Mesenchymal stem cell (in vitro differentiated cells and primary cell): ENCODE measurements at regions not wholly inside any gene's neighbourhood (a gene's known extent, or its start where the extent isn't known, plus 50 kb on each side); places are given as distances from the start of the nearest gene placed in this dataset.

Source experiments
- DNase-seq: peaks from one replicate; pipeline ENCODE4 v3.0.0-alpha.2; 2013
- H2AFZ ChIP-seq: one replicate; pipeline ENCODE4 v1.6.1; 2013; ENCODE audit warnings: low read depth, mild to moderate bottlenecking, control low read depth, inconsistent platforms, low read length, moderate library complexity
- H2AK5ac ChIP-seq: 2 replicates; pipeline ENCODE4 v1.6.1; 2013; ENCODE audit warnings: low read length, moderate library complexity, mild to moderate bottlenecking, inconsistent platforms; ENCODE audit not compliant: severe bottlenecking
- H2BK120ac ChIP-seq: one replicate; pipeline ENCODE4 v1.6.1; 2013; ENCODE audit warnings: low read depth, mild to moderate bottlenecking, inconsistent platforms, low read length, moderate library complexity
- H2BK12ac ChIP-seq, 2 experiments: one replicate each; pipeline ENCODE4 v1.6.1; 2013; ENCODE audit warnings: inconsistent platforms in 2 of 2, low read length in 2 of 2, mild to moderate bottlenecking in 2 of 2, moderate library complexity in 2 of 2, control low read depth in 1 of 2
- H2BK15ac ChIP-seq: one replicate; pipeline ENCODE4 v1.6.1; 2013; ENCODE audit warnings: mild to moderate bottlenecking, low read depth, inconsistent platforms; ENCODE audit not compliant: poor library complexity, severe bottlenecking
- H2BK5ac ChIP-seq: 2 replicates; pipeline ENCODE4 v1.6.1; 2013; ENCODE audit warnings: low read depth, mild to moderate bottlenecking, low read length, control low read depth, inconsistent platforms; ENCODE audit not compliant: poor library complexity, severe bottlenecking
- H3K14ac ChIP-seq, 2 experiments: one replicate each; pipeline ENCODE4 v1.6.1; 2013; ENCODE audit warnings: inconsistent platforms in 2 of 2, low read length in 2 of 2, control low read depth in 1 of 2, mild to moderate bottlenecking in 1 of 2, moderate library complexity in 1 of 2
- H3K18ac ChIP-seq, 2 experiments: one replicate each; pipeline ENCODE4 v1.6.1; 2013; ENCODE audit warnings: inconsistent platforms in 2 of 2, low read length in 2 of 2, control low read depth in 1 of 2, low read depth in 1 of 2, mild to moderate bottlenecking in 1 of 2
- H3K23ac ChIP-seq, 2 experiments: one replicate each; pipeline ENCODE4 v1.6.1; 2013; ENCODE audit warnings: inconsistent platforms in 2 of 2, low read length in 2 of 2, mild to moderate bottlenecking in 2 of 2, moderate library complexity in 2 of 2, control low read depth in 1 of 2
- H3K27ac ChIP-seq: 2 replicates; pipeline ENCODE4 v1.5.1; 2013; ENCODE audit warnings: mild to moderate bottlenecking, moderate library complexity, low read length, control low read depth, inconsistent platforms; ENCODE audit not compliant: poor library complexity, severe bottlenecking
- H3K27me3 ChIP-seq, 2 experiments: 2 replicates each; pipeline versions ENCODE4 v1.6.1 to v1.7.0; 2013; ENCODE audit warnings: low read length in 2 of 2, mild to moderate bottlenecking in 2 of 2, moderate library complexity in 2 of 2, control low read depth in 1 of 2, inconsistent platforms in 1 of 2; ENCODE audit not compliant: control insufficient read depth in 1 of 2, insufficient read depth in 1 of 2
- H3K36me3 ChIP-seq, 2 experiments: 2 replicates each; pipeline versions ENCODE4 v1.6.1 to v1.7.0; 2013; ENCODE audit warnings: low read length in 2 of 2, control low read depth in 1 of 2, inconsistent platforms in 1 of 2, low read depth in 1 of 2, mild to moderate bottlenecking in 1 of 2; ENCODE audit not compliant: insufficient read depth in 2 of 2, control insufficient read depth in 1 of 2
- H3K4ac ChIP-seq, 2 experiments: one replicate each; pipeline ENCODE4 v1.6.1; 2013; ENCODE audit warnings: inconsistent platforms in 2 of 2, low read length in 2 of 2, mild to moderate bottlenecking in 2 of 2, moderate library complexity in 2 of 2, control low read depth in 1 of 2, low read depth in 1 of 2
- H3K4me1 ChIP-seq: 2 replicates; pipeline ENCODE4 v1.6.1; 2013; ENCODE audit warnings: low read depth, low read length, control low read depth; ENCODE audit not compliant: control insufficient read depth, insufficient read depth
- H3K4me2 ChIP-seq: 2 replicates; pipeline ENCODE4 v1.6.1; 2013; ENCODE audit warnings: low read length, mild to moderate bottlenecking, inconsistent platforms; ENCODE audit not compliant: poor library complexity, severe bottlenecking
- H3K4me3 ChIP-seq, 2 experiments: 2 replicates each; pipeline versions ENCODE4 v1.5.1 to v1.7.0; 2013; ENCODE audit warnings: low read length in 2 of 2, mild to moderate bottlenecking in 2 of 2, control low read depth in 1 of 2, low read depth in 1 of 2; ENCODE audit not compliant: insufficient read depth in 1 of 2
- H3K79me1 ChIP-seq: replicated peaks from 2 replicates; pipeline ENCODE4 v1.6.1; 2013; ENCODE audit warnings: mild to moderate bottlenecking, control low read depth, low read length, inconsistent platforms; ENCODE audit not compliant: poor library complexity, severe bottlenecking
- H3K9ac ChIP-seq: 2 replicates; pipeline ENCODE4 v1.7.0; 2013; ENCODE audit warnings: mild to moderate bottlenecking, low read length, moderate library complexity
- H3K9me3 ChIP-seq: 2 replicates; pipeline ENCODE4 v1.7.0; 2013; ENCODE audit warnings: mild to moderate bottlenecking, low read length; ENCODE audit not compliant: control insufficient read depth
- H4K8ac ChIP-seq: one replicate; pipeline ENCODE4 v1.6.1; 2013; ENCODE audit warnings: inconsistent platforms, mild to moderate bottlenecking, low read length, moderate library complexity
- H4K91ac ChIP-seq: one replicate; pipeline ENCODE4 v1.6.1; 2013; ENCODE audit warnings: mild to moderate bottlenecking, low read length, inconsistent platforms
- WGBS: methylation state at CpG from one replicate; pipeline ENCODE4 v1.1.7; 2013; ENCODE audit warnings: mixed read lengths; 5-methylcytosine and 5-hydroxymethylcytosine counted together

DNA sequence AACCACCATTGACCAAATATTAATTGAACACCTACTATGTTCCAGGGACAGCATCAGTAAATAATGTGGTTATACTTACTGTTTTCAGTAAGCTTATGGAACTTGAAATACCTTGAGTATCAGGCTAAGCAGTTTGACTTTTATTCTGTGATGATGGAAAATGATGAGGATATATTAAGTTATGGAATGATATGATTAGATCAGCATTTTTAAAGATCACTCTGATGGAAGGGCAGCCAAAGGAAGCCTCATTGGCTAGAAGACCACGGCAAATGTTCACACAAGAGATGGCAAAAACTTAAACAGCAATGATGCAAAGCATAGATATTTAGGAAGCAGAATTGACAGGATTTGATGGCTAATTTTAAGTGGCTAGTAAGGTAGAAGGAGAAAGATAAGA is 266.9 kb upstream of the DPP10 start:
- no peak overlapping the region for H4K91ac ChIP-seq
- H2BK120ac ChIP-seq, result no peak overlapping the region
- H3K27ac ChIP-seq, result no peak overlapping the region
- 65% methylated on average over 1 of the region's 1 CpG for WGBS
- no peaks in the 10 kb centered on the region for H3K36me3 ChIP-seq
- no peak overlapping the region for H2BK12ac ChIP-seq
- no peaks in the 10 kb centered on the region for H3K79me1 ChIP-seq
- no peaks in the 10 kb centered on the region for H3K4me1 ChIP-seq
- no peaks in the 10 kb centered on the region for H3K27me3 ChIP-seq
- no peak overlapping the region for H4K8ac ChIP-seq
- no peak overlapping the region for H2BK5ac ChIP-seq
- H3K4me3 ChIP-seq, result no peak overlapping the region
- H2AK5ac ChIP-seq, result no peak overlapping the region
- no peaks in the 10 kb centered on the region for H3K9me3 ChIP-seq
- H3K18ac ChIP-seq, result no peak overlapping the region
- no peak overlapping the region for H2BK15ac ChIP-seq
- no peak overlapping the region for H3K4ac ChIP-seq
- no peak overlapping the region for H3K4me2 ChIP-seq
- H3K23ac ChIP-seq, result no peak overlapping the region
- H3K14ac ChIP-seq, result no peak overlapping the region
- no peak overlapping the region for H3K9ac ChIP-seq
- DNase-seq, result no peak
- H2AFZ ChIP-seq, result no peak overlapping the region

DNA sequence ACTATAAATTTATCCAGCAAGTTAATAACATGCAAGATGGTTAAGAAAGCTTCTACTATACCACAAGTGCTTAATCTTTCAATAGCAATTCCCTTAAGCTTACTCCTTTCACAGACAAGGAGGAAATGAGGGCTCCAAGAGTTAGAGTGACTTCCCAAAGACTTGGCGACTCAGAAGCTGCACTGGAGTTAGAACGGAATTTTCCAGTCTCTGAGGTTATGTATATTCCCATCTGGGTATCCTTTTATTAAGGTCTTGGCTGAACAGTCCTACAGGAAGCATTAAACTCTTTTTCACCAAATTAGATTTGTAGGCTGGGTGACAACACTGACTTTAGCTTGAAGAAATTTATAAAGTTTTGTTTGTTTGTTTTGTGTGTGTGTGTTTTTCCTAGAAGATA is 256.9 kb upstream of the DPP10 start:
- 20% methylated on average over 1 of the region's 2 CpGs for WGBS

DNA sequence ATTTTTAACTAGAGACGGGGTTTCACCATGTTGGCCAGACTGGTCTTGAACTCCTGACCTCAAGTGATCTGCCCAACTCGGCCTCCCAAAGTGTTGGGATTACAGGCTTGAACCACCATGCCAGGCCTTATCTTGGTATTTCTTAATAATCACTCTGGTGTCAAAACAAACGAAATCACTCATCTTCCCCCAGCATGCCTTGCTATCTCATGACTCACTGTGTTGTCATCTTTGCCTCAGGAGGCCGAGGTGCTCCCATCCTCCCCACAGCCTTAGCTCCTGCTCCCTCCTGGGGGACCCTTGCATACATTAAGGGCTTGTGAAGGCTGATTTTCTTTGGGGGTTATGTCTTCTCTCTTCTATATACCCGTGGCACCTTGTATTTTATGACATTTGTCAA is 250.1 kb upstream of the DPP10 start:
- Histone ChIP-seq H3K4me1 (no peaks in the 10 kb centered on the region), H3K18ac (no peak overlapping the region), H2BK5ac (no peak overlapping the region), H3K36me3 (no peaks in the 10 kb centered on the region), H3K4ac (no peak overlapping the region), H2AK5ac (no peak overlapping the region), H4K91ac (no peak overlapping the region), H3K27me3 (no peaks in the 10 kb centered on the region), H3K14ac (no peak overlapping the region), H2BK12ac (no peak overlapping the region), H2BK15ac (no peak overlapping the region), H3K9ac (no peak overlapping the region), H2BK120ac (no peak overlapping the region), H3K79me1 (no peaks in the 10 kb centered on the region), H4K8ac (no peak overlapping the region), H2AFZ (no peak overlapping the region), H3K9me3 (no peaks in the 10 kb centered on the region), H3K4me2 (no peak overlapping the region), H3K23ac (no peak overlapping the region), H3K4me3 (no peak overlapping the region), H3K27ac (no peak overlapping the region)
- WGBS, result 64% methylated on average over 4 of the region's 5 CpGs
- no peak for DNase-seq

More for the DNA sequence above, 256.9 kb upstream of the DPP10 start:
- Histone ChIP-seq H3K4ac (no peak overlapping the region), H3K9me3 (no peaks in the 10 kb centered on the region), H2BK15ac (no peak overlapping the region), H3K4me1 (no peaks in the 10 kb centered on the region), H3K27ac (no peak overlapping the region), H2BK120ac (no peak overlapping the region), H3K27me3 (no peaks in the 10 kb centered on the region), H3K4me2 (no peak overlapping the region), H3K9ac (no peak overlapping the region), H2BK5ac (no peak overlapping the region), H4K8ac (no peak overlapping the region), H2AFZ (no peak overlapping the region), H3K23ac (no peak overlapping the region), H3K14ac (no peak overlapping the region), H3K18ac (no peak overlapping the region), H4K91ac (no peak overlapping the region), H3K4me3 (no peak overlapping the region), H2BK12ac (no peak overlapping the region), H3K36me3 (no peaks in the 10 kb centered on the region), H3K79me1 (no peaks in the 10 kb centered on the region), H2AK5ac (no peak overlapping the region)
- DNase-seq, result no peak

DNA sequence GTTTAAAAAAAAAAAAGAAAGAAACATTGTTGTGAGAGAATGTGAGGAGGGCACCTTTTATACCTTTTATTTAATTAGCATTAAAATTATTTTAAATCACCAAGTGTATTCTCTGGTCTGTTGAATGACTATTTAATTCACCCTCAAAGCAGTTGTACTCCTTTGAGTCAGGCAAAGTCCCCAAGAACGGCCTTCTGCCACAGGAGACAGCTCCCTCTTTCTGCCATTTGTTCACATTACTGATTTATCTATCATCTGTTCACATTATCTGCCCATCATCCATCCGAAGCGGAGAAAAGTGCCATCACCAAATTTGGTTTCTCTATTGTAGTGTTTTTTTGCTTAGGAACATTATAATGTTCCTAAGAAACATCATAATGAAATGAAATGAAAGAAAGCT is 240.7 kb upstream of the DPP10 start:
- no peaks in the 10 kb centered on the region for H3K9me3 ChIP-seq
- H3K4me2 ChIP-seq, result no peak overlapping the region
- H3K4me1 ChIP-seq, result no peaks in the 10 kb centered on the region
- H3K23ac ChIP-seq, result no peak overlapping the region
- 50% methylated on average over 1 of the region's 3 CpGs for WGBS
- H3K9ac ChIP-seq, result no peak overlapping the region
- H3K4me3 ChIP-seq, result no peak overlapping the region
- no peaks in the 10 kb centered on the region for H3K27me3 ChIP-seq
- no peak overlapping the region for H3K4ac ChIP-seq
- H2BK12ac ChIP-seq, result no peak overlapping the region
- H4K8ac ChIP-seq, result no peak overlapping the region
- H2BK5ac ChIP-seq, result no peak overlapping the region
- H3K36me3 ChIP-seq, result no peaks in the 10 kb centered on the region
- H4K91ac ChIP-seq, result no peak overlapping the region
- no peak overlapping the region for H3K14ac ChIP-seq
- no peak overlapping the region for H2AFZ ChIP-seq
- H2BK15ac ChIP-seq, result no peak overlapping the region
- no peaks in the 10 kb centered on the region for H3K79me1 ChIP-seq
- no peak overlapping the region for H3K27ac ChIP-seq
- H3K18ac ChIP-seq, result no peak overlapping the region
- H2AK5ac ChIP-seq, result no peak overlapping the region
- no peak for DNase-seq
- H2BK120ac ChIP-seq, result no peak overlapping the region
